Endothelial cell of umbilical vein (primary cell): ENCODE measurements at regions not wholly inside any gene's neighbourhood (a gene's known extent, or its start where the extent isn't known, plus 50 kb on each side); places are given as distances from the start of the nearest gene placed in this dataset.

ENCODE experiments used
- BruUV-seq: library from RNA; stranded (reverse); fragments of 400-500 nt; replicated peaks from 2 replicates; lab custom pipeline; 2021; lab: Mats Ljungman, UMichigan
- CTCF ChIA-PET: fragments of 300-600, 350-600 bp; sonication (Branson Sonifier 250); formaldehyde crosslinking; loops from one replicate; lab custom pipeline; 2021; ENCODE audit warnings: antibody characterized with exemption, inconsistent platforms; lab: Charles Lee
- POLR2A ChIA-PET: fragments of 300-600, 350-600 bp; sonication (Branson Sonifier 250); formaldehyde crosslinking; loops from one replicate; lab custom pipeline; 2021; ENCODE audit warnings: antibody characterized with exemption, inconsistent platforms; lab: Charles Lee
- DNase-seq: peaks from one replicate; pipeline ENCODE4 v3.0.0-alpha.2; 2011; ENCODE audit warnings: low read depth, low spot score
- FAIRE-seq: peaks from 2 replicates; lab custom pipeline; 2011; peaks lifted over from hg19 to GRCh38; lab: Jason Lieb, UNC
- H2AFZ ChIP-seq: 2 replicates; pipeline ENCODE4 v1.6.0; 2012; ENCODE audit warnings: low read depth, low read length, control low read depth, inconsistent platforms
- H3K27ac ChIP-seq: 2 replicates; pipeline ENCODE4 v1.5.1; 2011; ENCODE audit warnings: low read depth, mild to moderate bottlenecking, control low read depth, low read length, moderate library complexity; ENCODE audit not compliant: insufficient read depth
- H3K27me3 ChIP-seq, 2 experiments: 2 replicates each; pipeline versions ENCODE4 v1.6.0 to v1.6.1; 2011; ENCODE audit warnings: low read length in 2 of 2, mixed read lengths in 1 of 2; ENCODE audit not compliant: control insufficient read depth in 2 of 2, insufficient read depth in 2 of 2
- H3K36me3 ChIP-seq, 2 experiments: 2 replicates in 1 of 2; 3 replicates in 1 of 2; pipeline ENCODE4 v1.5.1; 2011; ENCODE audit warnings: low read length in 2 of 2, mild to moderate bottlenecking in 1 of 2, moderate library complexity in 1 of 2; ENCODE audit not compliant: control insufficient read depth in 2 of 2, insufficient read depth in 2 of 2; ENCODE audit errors: extremely low read depth in 1 of 2
- H3K4me1 ChIP-seq: 3 replicates; pipeline ENCODE4 v1.5.1; 2011; ENCODE audit warnings: mild to moderate bottlenecking, low read length; ENCODE audit not compliant: control insufficient read depth, insufficient read depth; ENCODE audit errors: extremely low read depth
- H3K4me2 ChIP-seq: 2 replicates; pipeline ENCODE4 v1.6.1; 2011; ENCODE audit warnings: low read length, control low read depth, mixed read lengths; ENCODE audit not compliant: insufficient read depth
- H3K4me3 ChIP-seq, 3 experiments: fragments of 200-600 bp in 1 of 3; sonication (generic), shearing (Covaris generic) in 1 of 3; replicated peaks in 1 of 3; 2 replicates each; pipeline ENCODE4 v1.5.1; 2011 to 2016; ENCODE audit warnings: control low read depth in 3 of 3, low read length in 3 of 3, mild to moderate bottlenecking in 2 of 3, inconsistent platforms in 1 of 3, low read depth in 1 of 3, moderate library complexity in 1 of 3; ENCODE audit not compliant: insufficient read depth in 1 of 3
- H3K79me2 ChIP-seq: 2 replicates; pipeline ENCODE4 v1.6.0; 2012; ENCODE audit warnings: low read length, inconsistent platforms; ENCODE audit not compliant: control insufficient read depth, insufficient read depth
- H3K9ac ChIP-seq: replicated peaks from 2 replicates; pipeline ENCODE3; 2011; ENCODE audit warnings: low read length, control low read depth; ENCODE audit not compliant: insufficient read depth; ENCODE audit errors: extremely low read depth
- H3K9me1 ChIP-seq: replicated peaks from 3 replicates; pipeline ENCODE4 v1.6.0; 2011; ENCODE audit warnings: mild to moderate bottlenecking, low read length; ENCODE audit not compliant: control insufficient read depth, insufficient read depth; ENCODE audit errors: extremely low read depth
- H3K9me3 ChIP-seq: replicated peaks from 2 replicates; pipeline ENCODE4 v1.5.1; 2012; ENCODE audit warnings: low read length, inconsistent platforms; ENCODE audit not compliant: control insufficient read depth, insufficient read depth
- H4K20me1 ChIP-seq: replicated peaks from 2 replicates; pipeline ENCODE3; 2011; ENCODE audit warnings: mild to moderate bottlenecking, low read length; ENCODE audit not compliant: control insufficient read depth, insufficient read depth; ENCODE audit errors: extremely low read depth
- CTCF ChIP-seq, 2 donors: IDR thresholded peaks; 1 replicate in 1 of 2; 2 replicates in 1 of 2; pipeline ENCODE4 v1.5.1; 2011; ENCODE audit warnings: low read length in 2 of 2, mild to moderate bottlenecking in 2 of 2, moderate library complexity in 2 of 2, control low read depth in 1 of 2, inconsistent platforms in 1 of 2, low read depth in 1 of 2; ENCODE audit not compliant: insufficient read depth in 1 of 2; ENCODE audit errors: extremely low read depth in 1 of 2
- EZH2 ChIP-seq: IDR thresholded peaks from 2 replicates; pipeline ENCODE4 v1.6.1; 2012; ENCODE audit warnings: borderline replicate concordance, low read depth, mild to moderate bottlenecking, moderate library complexity, low read length, inconsistent platforms; ENCODE audit not compliant: severe bottlenecking
- FOS ChIP-seq: IDR thresholded peaks from 2 replicates; pipeline ENCODE4 v1.6.1; 2011; ENCODE audit warnings: mild to moderate bottlenecking, low read length, moderate library complexity, borderline replicate concordance; ENCODE audit not compliant: insufficient read depth
- GATA2 ChIP-seq: IDR thresholded peaks from 2 replicates; pipeline ENCODE4 v1.7.0; 2011; ENCODE audit warnings: low read depth, mild to moderate bottlenecking, moderate library complexity, mixed read lengths, low read length; ENCODE audit not compliant: insufficient read length, insufficient read depth
- JUN ChIP-seq: IDR thresholded peaks from 2 replicates; pipeline ENCODE4 v1.6.1; 2011; ENCODE audit warnings: borderline replicate concordance, low read depth; ENCODE audit not compliant: insufficient read length, insufficient read depth
- MYC ChIP-seq: IDR thresholded peaks from one replicate; pipeline ENCODE4 v1.6.1; 2011; ENCODE audit warnings: mild to moderate bottlenecking, low read depth, low read length
- POLR2A ChIP-seq: IDR thresholded peaks from 2 replicates; pipeline ENCODE4 v1.6.1; 2012; ENCODE audit warnings: low read depth, mild to moderate bottlenecking, control low read depth, low read length
- POLR2AphosphoS5 ChIP-seq: IDR thresholded peaks from 2 replicates; pipeline ENCODE4 v1.6.1; 2012; ENCODE audit warnings: low read depth, mild to moderate bottlenecking, control low read depth, low read length, moderate library complexity; ENCODE audit not compliant: insufficient read depth
- dilution Hi-C: fragments of 300-500 bp; cut with MboI; formaldehyde crosslinking; loops from one replicate; pipeline ENCODE4 v1.15.0; 2019; ENCODE audit warnings: low sequenced_read_pairs; ENCODE audit not compliant: extremely low pct_ligation_motif_present
- intact Hi-C: fragments of 100-400 bp; cut with micrococcal nuclease; formaldehyde crosslinking; loops from one replicate; pipeline ENCODE4 v1.10.0; 2022
- TF ChIP-seq, protein P1 (sequence below): IDR thresholded peaks from 2 replicates; pipeline ENCODE4 v1.6.1; 2011; ENCODE audit not compliant: insufficient read depth, insufficient read length

GRCh38 chr1:177360791-177361190, 190.0 kb downstream of the BRINP2 start:
- H3K4me1 ChIP-seq = no peaks in the 10 kb centered on the region
- intact Hi-C loops = no loop called here
- no peaks in the 10 kb centered on the region for H4K20me1 ChIP-seq
- dilution Hi-C loops = no loop called here
- H3K4me2 ChIP-seq = no peak overlapping the region
- no peaks in the 10 kb centered on the region for H3K9me1 ChIP-seq
- no peak overlapping the region for H2AFZ ChIP-seq
- no peaks in the 10 kb centered on the region for H3K27me3 ChIP-seq
- H3K9me3 ChIP-seq = no peaks in the 10 kb centered on the region
- BruUV-seq = no TSS peak
- no peaks in the 10 kb centered on the region for H3K36me3 ChIP-seq
- no peak overlapping the region for H3K27ac ChIP-seq
- POLR2A ChIA-PET = no interaction called here
- CTCF ChIA-PET = no interaction called here
- no peak overlapping the region for H3K9ac ChIP-seq
- H3K79me2 ChIP-seq = no peaks in the 10 kb centered on the region
- no peak overlapping the region for H3K4me3 ChIP-seq
- DNase-seq (no peak), FAIRE-seq (no peak)
- TF ChIP-seq, protein P1, sequence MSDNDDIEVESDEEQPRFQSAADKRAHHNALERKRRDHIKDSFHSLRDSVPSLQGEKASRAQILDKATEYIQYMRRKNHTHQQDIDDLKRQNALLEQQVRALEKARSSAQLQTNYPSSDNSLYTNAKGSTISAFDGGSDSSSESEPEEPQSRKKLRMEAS = no peak
- TF ChIP-seq GATA2 (no peak), POLR2A (no peak), JUN (no peak), EZH2 (no peak), POLR2AphosphoS5 (no peak), CTCF (IDR thresholded peaks at IDR 0.05; ENCODE audit: extremely low read depth in 1 of 2, insufficient read depth in 1 of 2, low read depth in 1 of 2, low read length in 2 of 2) (no peak), FOS (no peak), MYC (no peak)
